EL (cell line): ENCODE measurements at regions not wholly inside any gene's neighbourhood (a gene's known extent, or its start where the extent isn't known, plus 50 kb on each side); places are given as distances from the start of the nearest gene placed in this dataset.

ENCODE experiments used
- DNase-seq: peaks from one replicate; pipeline ENCODE4 v3.0.0-alpha.2; 2016

GRCh38 chr18:37662546-37663339, 97.1 kb upstream of the CELF4 start:
- DNase-seq = no peak

- DNase-seq = no peak
Measured at GRCh38 chr18:37662099-37662498, 96.5 kb upstream of the CELF4 start.

GRCh38 chr18:37661478-37661877, 95.9 kb upstream of the CELF4 start:
- DNase-seq = no peak

- no peak for DNase-seq
Measured at GRCh38 chr18:37661061-37661460, 95.5 kb upstream of the CELF4 start.

- no peak for DNase-seq
Measured at GRCh38 chr18:37660658-37661057, 95.1 kb upstream of the CELF4 start.

GRCh38 chr18:37659906-37660305, 94.3 kb upstream of the CELF4 start:
- DNase-seq = no peak

- DNase-seq = no peak
Measured at GRCh38 chr18:37658894-37659293, 93.3 kb upstream of the CELF4 start.

GRCh38 chr18:37657493-37657892, 91.9 kb upstream of the CELF4 start:
- no peak for DNase-seq

GRCh38 chr18:37654731-37655369, 89.3 kb upstream of the CELF4 start:
- DNase-seq = no peak

- DNase-seq = no peak
Measured at GRCh38 chr18:37654034-37654433, 88.4 kb upstream of the CELF4 start.

GRCh38 chr18:37653618-37654017, 88.0 kb upstream of the CELF4 start:
- no peak for DNase-seq

GRCh38 chr18:37649930-37650329, 84.3 kb upstream of the CELF4 start:
- no peak for DNase-seq

- no peak for DNase-seq
Measured at GRCh38 chr18:37649416-37649815, 83.8 kb upstream of the CELF4 start.

GRCh38 chr18:37641573-37641972, 76.0 kb upstream of the CELF4 start:
- DNase-seq = no peak

- no peak for DNase-seq
Measured at GRCh38 chr18:37640504-37640903, 74.9 kb upstream of the CELF4 start.

GRCh38 chr18:37639846-37640245, 74.2 kb upstream of the CELF4 start:
- no peak for DNase-seq

GRCh38 chr18:37637478-37637850, 71.9 kb upstream of the CELF4 start:
- DNase-seq = no peak

- DNase-seq = no peak
Measured at GRCh38 chr18:37636831-37637477, 71.4 kb upstream of the CELF4 start.

GRCh38 chr18:37634516-37634915, 68.9 kb upstream of the CELF4 start:
- no peak for DNase-seq

GRCh38 chr18:37631422-37631821, 65.8 kb upstream of the CELF4 start:
- no peak for DNase-seq

GRCh38 chr18:37630334-37630733, 64.7 kb upstream of the CELF4 start:
- DNase-seq = no peak

- no peak for DNase-seq
Measured at GRCh38 chr18:37628470-37629220, 63.0 kb upstream of the CELF4 start.

GRCh38 chr18:37624318-37624717, 58.7 kb upstream of the CELF4 start:
- DNase-seq = no peak
